HG03460 (cell line): ENCODE measurements at regions not wholly inside any gene's neighbourhood (a gene's known extent, or its start where the extent isn't known, plus 50 kb on each side); places are given as distances from the start of the nearest gene placed in this dataset.

Experiments used
- ATAC-seq: cut with Tn5 transposase; IDR thresholded peaks from one replicate; pipeline ENCODE4 v1.9.1; 2021; ENCODE audit not compliant: unreplicated experiment

GRCh38 chr2:234621120-234621519 lies 124.2 kb upstream of the ARL4C start:
- ATAC-seq: no peak

GRCh38 chr2:234620018-234620417 lies 123.1 kb upstream of the ARL4C start:
- ATAC-seq: no peak

- ATAC-seq: no peak
Measured at GRCh38 chr2:234615643-234616356, 118.9 kb upstream of the ARL4C start.

- ATAC-seq: no peak
Measured at GRCh38 chr2:234611209-234611608, 114.3 kb upstream of the ARL4C start.

- ATAC-seq: no peak
Measured at GRCh38 chr2:234608946-234609345, 112.1 kb upstream of the ARL4C start.

GRCh38 chr2:234607691-234608090 lies 110.8 kb upstream of the ARL4C start:
- ATAC-seq: no peak

- ATAC-seq: no peak
Measured at GRCh38 chr2:234606896-234607295, 110.0 kb upstream of the ARL4C start.

GRCh38 chr2:234603619-234604018 lies 106.7 kb upstream of the ARL4C start:
- ATAC-seq: no peak

- no peak for ATAC-seq
Measured at GRCh38 chr2:234601213-234601612, 104.3 kb upstream of the ARL4C start.

- ATAC-seq: no peak
Measured at GRCh38 chr2:234597576-234597861, 100.6 kb upstream of the ARL4C start.

- no peak for ATAC-seq
Measured at GRCh38 chr2:234596696-234597575, 100.1 kb upstream of the ARL4C start.

- ATAC-seq: no peak
Measured at GRCh38 chr2:234595829-234596228, 98.9 kb upstream of the ARL4C start.

GRCh38 chr2:234594715-234595114 lies 97.8 kb upstream of the ARL4C start:
- no peak for ATAC-seq

GRCh38 chr2:234593636-234594035 lies 96.8 kb upstream of the ARL4C start:
- ATAC-seq: no peak

GRCh38 chr2:234592541-234592940 lies 95.7 kb upstream of the ARL4C start:
- ATAC-seq: no peak

GRCh38 chr2:234590076-234590475 lies 93.2 kb upstream of the ARL4C start:
- no peak for ATAC-seq

GRCh38 chr2:234588054-234588430 lies 91.2 kb upstream of the ARL4C start:
- no peak for ATAC-seq

- ATAC-seq: no peak
Measured at GRCh38 chr2:234587341-234588053, 90.6 kb upstream of the ARL4C start.

- ATAC-seq: no peak
Measured at GRCh38 chr2:234583331-234583730, 86.5 kb upstream of the ARL4C start.

- ATAC-seq: no peak
Measured at GRCh38 chr2:234580686-234581085, 83.8 kb upstream of the ARL4C start.

GRCh38 chr2:234579231-234579962 lies 82.5 kb upstream of the ARL4C start:
- ATAC-seq: no peak
